ENCODE measurements at regions not wholly inside any gene's neighbourhood (a gene's known extent, or its start where the extent isn't known, plus 50 kb on each side); places are given as distances from the start of the nearest gene placed in this dataset.

DNA sequence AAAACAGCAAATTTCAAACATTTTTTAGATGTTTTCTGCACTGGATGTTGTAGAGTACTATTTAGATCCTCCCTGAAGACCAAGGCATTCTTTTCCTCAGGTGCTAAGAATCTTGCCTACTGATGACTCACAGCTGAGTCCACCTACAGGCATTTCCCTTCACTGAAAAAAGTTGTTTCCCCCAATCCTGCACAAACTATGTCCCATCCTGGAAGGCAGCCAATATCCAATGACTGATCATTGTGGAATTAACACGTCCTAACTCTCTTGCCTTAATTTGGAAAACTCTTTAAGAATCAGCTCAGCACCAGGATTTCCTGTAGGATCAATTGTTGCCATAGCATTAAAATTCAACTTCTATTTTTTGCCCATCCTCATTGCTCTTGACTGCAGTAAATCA is 268.4 kb upstream of the IRAK1BP1 start:
- peak; percentile 97 for DNase-seq
- Histone ChIP-seq H3K9me3 (ENCODE audit: control insufficient read depth, insufficient read depth, low read length) (no peaks in the 10 kb centered on the region), H3K27me3 (ENCODE audit: control insufficient read depth, insufficient read depth, low read length) (no peaks in the 10 kb centered on the region), H4K20me1 (ENCODE audit: insufficient read depth, low read length) (no peaks in the 10 kb centered on the region), H2BK5ac (ENCODE audit: low read depth, low read length, poor library complexity, severe bottlenecking) (peak overlapping the region; percentile 100), H2BK20ac (ENCODE audit: low read depth, low read length) (peak overlapping the region; percentile 100; the same call in 1 of the 2 replicates), H3K4me3 (ENCODE audit: insufficient read depth, low read depth, low read length) (no peak overlapping the region), H3K4ac (ENCODE audit: low read depth, low read length) (peak overlapping the region; percentile 99; the same call in 1 of the 2 replicates), H3K14ac (replicated peaks; ENCODE audit: low read depth, low read length) (no peak overlapping the region), H4K5ac (ENCODE audit: low read depth, low read length) (peak overlapping the region; percentile 32; the same call in 1 of the 2 replicates), H2AK5ac (ENCODE audit: low read depth, low read length) (no peak overlapping the region), H3K27ac (ENCODE audit: insufficient read depth, low read length) (no peak overlapping the region), H3K9ac (ENCODE audit: low read depth, low read length) (no peak overlapping the region), H3K4me2 (ENCODE audit: low read depth, low read length) (no peak overlapping the region), H3K4me1 (ENCODE audit: control insufficient read depth, insufficient read depth, low read length) (peaks cover 9% of the 10 kb centered on the region), H4K91ac (ENCODE audit: insufficient read depth, low read depth, low read length) (0 out of 2 replicates have a peak overlapping the region, but pooled peaks have one; percentile 12), H3K79me1 (ENCODE audit: low read depth in 1 of 2, low read length in 2 of 2) (peaks cover 0 to 11% of the 10 kb centered on the region in 2 experiments; a peak in 1 of 4 replicates), H2BK15ac (ENCODE audit: low read depth, low read length) (no peak overlapping the region), H3K9me1 (ENCODE audit: insufficient read depth, low read length) (peaks cover 5% of the 10 kb centered on the region; the same call in 1 of the 2 replicates), H3K36me3 (ENCODE audit: control insufficient read depth, insufficient read depth, low read length) (no peaks in the 10 kb centered on the region), H2AK9ac (replicated peaks; ENCODE audit: low read depth, low read length, poor library complexity) (no peak overlapping the region), H3K23ac (ENCODE audit: low read depth, low read length) (peak overlapping the region; percentile 22; the same call in 1 of the 2 replicates), H3K56ac (ENCODE audit: extremely low read depth, insufficient read depth, low read length) (no peak overlapping the region), H4K8ac (ENCODE audit: low read depth in 2 of 2, low read length in 2 of 2) (peak overlapping the region; percentile 81 to 96; a peak in 2 of 4 replicates), H2BK120ac (ENCODE audit: low read depth, low read length) (peak overlapping the region; percentile 100), H2AFZ (replicated peaks; ENCODE audit: low read length, poor library complexity) (no peak overlapping the region), H3K18ac (ENCODE audit: low read depth, low read length) (peak overlapping the region; percentile 38; the same call in 1 of the 2 replicates)
- dilution Hi-C loops (cut with HindIII; ENCODE audit: low sequenced_read_pairs, unreplicated experiment) = no loop called here
- BruUV-seq (replicated peaks) = no TSS peak
- POLR2A ChIA-PET (ENCODE audit: unreplicated experiment) = no interaction called here
- CTCF ChIA-PET = interaction anchor here (0.7 to 1.5 kb wide), 5 partner anchors 18 to 265 kb away, joined by 3 read pairs; no protein-coding TSS in a partner anchor
- WGBS, 2 experiments (ENCODE audit: extremely low coverage in 2 of 2, insufficient read length in 1 of 2) = no CpG with 5 or more reads among the region's 1 CpG
- ATAC-seq (ENCODE audit: low read depth) = peak; percentile 90
- intact Hi-C loops (cut with micrococcal nuclease) = no loop called here
- in situ Hi-C loops (cut with MboI; ENCODE audit: low sequenced_read_pairs) = no loop called here
- TF ChIP-seq, protein P1, sequence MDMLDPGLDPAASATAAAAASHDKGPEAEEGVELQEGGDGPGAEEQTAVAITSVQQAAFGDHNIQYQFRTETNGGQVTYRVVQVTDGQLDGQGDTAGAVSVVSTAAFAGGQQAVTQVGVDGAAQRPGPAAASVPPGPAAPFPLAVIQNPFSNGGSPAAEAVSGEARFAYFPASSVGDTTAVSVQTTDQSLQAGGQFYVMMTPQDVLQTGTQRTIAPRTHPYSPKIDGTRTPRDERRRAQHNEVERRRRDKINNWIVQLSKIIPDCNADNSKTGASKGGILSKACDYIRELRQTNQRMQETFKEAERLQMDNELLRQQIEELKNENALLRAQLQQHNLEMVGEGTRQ (IDR thresholded peaks at IDR 0.05; ENCODE audit: low read depth, low read length) = no peak
- TF ChIP-seq FOS (IDR thresholded peaks at IDR 0.05; ENCODE audit: low read depth, low read length) = peak; percentile 66

Measured in IMR-90 (cell line).